Pancreas (tissue), 10 donors: ENCODE measurements at regions not wholly inside any gene's neighbourhood (a gene's known extent, or its start where the extent isn't known, plus 50 kb on each side); places are given as distances from the start of the nearest gene placed in this dataset.

ENCODE experiments used
- ATAC-seq, 4 donors: fragments of 200-7000 bp; cut with Tn5 transposase; one replicate each; pipeline versions ENCODE4 v1.8.0 to v1.9.1; 2020; ENCODE audit warnings: mild to moderate bottlenecking in 4 of 4, moderate library complexity in 4 of 4
- DNase-seq, 6 donors: peaks; one replicate each; pipeline ENCODE4 v3.0.0-alpha.2; 2020
- FAIRE-seq: peaks from 2 replicates; lab custom pipeline; 2012; peaks lifted over from hg19 to GRCh38; lab: Jason Lieb, UNC
- H3K27ac ChIP-seq, 4 donors: fragments of 200-600 bp; sonication (generic); 1 replicate in 3 of 4; 2 replicates in 1 of 4; pipeline versions ENCODE4 v1.5.0 to v1.8.0; 2020
- H3K27me3 ChIP-seq, 4 donors: fragments of 200-600 bp; one replicate each; pipeline ENCODE4 v1.8.0; 2021
- H3K36me3 ChIP-seq, 3 donors: fragments of 200-600 bp; sonication (generic) in 1 of 3; one replicate each; pipeline versions ENCODE4 v1.5.0 to v1.8.0; 2020 to 2021
- H3K4me1 ChIP-seq, 3 donors: fragments of 200-600 bp; one replicate each; pipeline ENCODE4 v1.8.0; 2021
- H3K4me3 ChIP-seq, 4 donors: fragments of 200-600 bp; sonication (generic) in 2 of 4; one replicate each; pipeline versions ENCODE4 v1.5.0 to v1.8.0; 2020 to 2021
- H3K9me3 ChIP-seq, 4 donors: fragments of 200-600 bp; one replicate each; pipeline ENCODE4 v1.8.0; 2021
- CTCF ChIP-seq, 4 donors: fragments of 200-600 bp; sonication (generic) in 3 of 4; IDR thresholded peaks; one replicate each; pipeline versions ENCODE4 v1.5.0 to v1.8.0; 2021; ENCODE audit warnings: antibody characterized with exemption in 4 of 4
- WGBS, 2 donors: extraction: QIAGEN DNeasy Blood & Tissue Kit; methylation state at CpG; one replicate each; pipeline ENCODE4 v1.1.7; 2013; 5-methylcytosine and 5-hydroxymethylcytosine counted together
- intact Hi-C, 3 donors: fragments of 100-400 bp; cut with DNase I; formaldehyde crosslinking; loops; one replicate each; pipeline versions ENCODE4 v1.11.1 to v1.14.2; 2022
- donor health status: healthy with polysubstance abuse.
- donor health status: DM: no; HTN: no; CAD: no; lungs with moderate emphysema.
- donor health status: DM: no; HTN: no; CAD: no.
- donor health status: control.
- donor health status: control.
- donor health status: Bipolar disorder and iron deficiency.
- donor health status: DM: yes; HTN: yes; CAD: no.
- donor health status: DM: no; HTN: no; CAD: no.
- donor health status: DM: no; HTN: no; CAD: no.
- donor health status: DM: yes; HTN: yes; CAD: no.

- no peak for TF ChIP-seq CTCF (IDR thresholded peaks at IDR 0.05)
Measured at GRCh38 chr11:70018816-70019215, 59.3 kb upstream of the ANO1 start.

GRCh38 chr11:70019576-70020011 is 58.5 kb upstream of the ANO1 start:
- H3K36me3 ChIP-seq: no peaks in the 10 kb centered on the region
- H3K27me3 ChIP-seq: no peaks in the 10 kb centered on the region
- WGBS, 2 donors: 73 to 78% methylated on average over 8 of the region's 8 CpGs
- H3K4me1 ChIP-seq: no peaks in the 10 kb centered on the region
- DNase-seq (peak in 1 of 6 donors; percentile 20), FAIRE-seq (no peak), ATAC-seq (peak in 3 of 4 donors; percentile 25 to 64 (median 49))
- intact Hi-C loops: no loop called here
- no peak overlapping the region for H3K27ac ChIP-seq
- no peak overlapping the region for H3K4me3 ChIP-seq
- TF ChIP-seq CTCF (IDR thresholded peaks at IDR 0.05): no peak
- no peaks in the 10 kb centered on the region for H3K9me3 ChIP-seq

More at GRCh38 chr11:70018816-70019215, 59.3 kb upstream of the ANO1 start:
- H3K4me3 ChIP-seq: no peak overlapping the region
- intact Hi-C loops: no loop called here
- no peaks in the 10 kb centered on the region for H3K4me1 ChIP-seq
- H3K36me3 ChIP-seq: no peaks in the 10 kb centered on the region
- no peak for FAIRE-seq
- H3K27me3 ChIP-seq: no peaks in the 10 kb centered on the region
- no peaks in the 10 kb centered on the region for H3K9me3 ChIP-seq
- no peak overlapping the region for H3K27ac ChIP-seq
- WGBS, 2 donors: 78 to 80% methylated on average over 6 of the region's 6 CpGs
- no peak for DNase-seq
- ATAC-seq: no peak

- FAIRE-seq: no peak
- DNase-seq: no peak
- H3K27me3 ChIP-seq: no peaks in the 10 kb centered on the region
- H3K9me3 ChIP-seq: no peaks in the 10 kb centered on the region
- no peaks in the 10 kb centered on the region for H3K4me1 ChIP-seq
- WGBS, 2 donors: 77 to 78% methylated on average over 24 of the region's 24 CpGs
- H3K4me3 ChIP-seq: no peak overlapping the region
- intact Hi-C loops: no loop called here
- TF ChIP-seq CTCF (IDR thresholded peaks at IDR 0.05): no peak
- H3K27ac ChIP-seq: no peak overlapping the region
- ATAC-seq: peak in 1 of 4 donors; percentile 35
- H3K36me3 ChIP-seq: no peaks in the 10 kb centered on the region
Measured at GRCh38 chr11:70020336-70021214, 57.5 kb upstream of the ANO1 start.

- no peaks in the 10 kb centered on the region for H3K27me3 ChIP-seq
- no peak for DNase-seq
- H3K36me3 ChIP-seq: no peaks in the 10 kb centered on the region
- no peak overlapping the region for H3K4me3 ChIP-seq
- no peak for FAIRE-seq
- no peaks in the 10 kb centered on the region for H3K9me3 ChIP-seq
- TF ChIP-seq CTCF (IDR thresholded peaks at IDR 0.05): no peak
- peak in 1 of 4 donors; percentile 28 for ATAC-seq
- no peaks in the 10 kb centered on the region for H3K4me1 ChIP-seq
- no peak overlapping the region for H3K27ac ChIP-seq
- 66 to 71% methylated on average over 10 of the region's 10 CpGs for WGBS, 2 donors
- intact Hi-C loops: no loop called here
Measured at GRCh38 chr11:70021586-70021985, 56.5 kb upstream of the ANO1 start.
